Ishikawa (cell line): ENCODE measurements at regions not wholly inside any gene's neighbourhood (a gene's known extent, or its start where the extent isn't known, plus 50 kb on each side); places are given as distances from the start of the nearest gene placed in this dataset.

Source experiments
- REST ChIP-seq: IDR thresholded peaks from 2 replicates; pipeline ENCODE4 v1.6.1; 2012; ENCODE audit warnings: low read depth, mild to moderate bottlenecking
- ZBTB7A ChIP-seq: IDR thresholded peaks from 2 replicates; pipeline ENCODE4 v1.6.1; 2012; ENCODE audit warnings: low read depth

- TF ChIP-seq ZBTB7A (no peak), REST (no peak)
Measured at GRCh38 chr15:87349181-87349580, 907.4 kb downstream of the NTRK3 start.
